ENCODE measurements at regions not wholly inside any gene's neighbourhood (a gene's known extent, or its start where the extent isn't known, plus 50 kb on each side); places are given as distances from the start of the nearest gene placed in this dataset.
"Not testable (repeated sequence)": the region's sequence is repeated elsewhere in the genome, so short reads cannot be mapped to it uniquely, and the experiment has no call there.

DNA sequence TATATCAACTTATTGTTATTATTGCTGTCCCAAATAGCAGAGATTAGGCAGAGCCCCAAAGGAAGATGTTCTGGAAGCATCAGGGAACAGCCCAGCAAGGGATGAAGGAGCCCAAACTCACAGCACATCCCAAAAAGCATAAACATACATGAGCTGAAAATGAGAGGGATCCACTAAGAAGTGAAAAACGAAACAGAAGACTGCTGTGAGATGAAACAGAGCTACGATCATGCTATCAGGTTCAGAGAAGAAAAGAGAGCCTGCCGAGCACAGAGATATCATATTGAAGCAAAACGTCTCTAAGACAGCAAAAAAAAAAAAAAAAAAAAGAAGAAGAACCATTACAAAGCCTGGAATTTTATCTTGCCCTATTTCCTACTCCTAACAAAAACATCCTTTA is 127.3 kb downstream of the ZNF608 start:
- DNase-seq (ENCODE audit: low read depth), result no peak

GRCh38 chr5:124617787-124618186 is 128.7 kb downstream of the ZNF608 start:
- DNase-seq (ENCODE audit: low read depth), result no peak

DNA sequence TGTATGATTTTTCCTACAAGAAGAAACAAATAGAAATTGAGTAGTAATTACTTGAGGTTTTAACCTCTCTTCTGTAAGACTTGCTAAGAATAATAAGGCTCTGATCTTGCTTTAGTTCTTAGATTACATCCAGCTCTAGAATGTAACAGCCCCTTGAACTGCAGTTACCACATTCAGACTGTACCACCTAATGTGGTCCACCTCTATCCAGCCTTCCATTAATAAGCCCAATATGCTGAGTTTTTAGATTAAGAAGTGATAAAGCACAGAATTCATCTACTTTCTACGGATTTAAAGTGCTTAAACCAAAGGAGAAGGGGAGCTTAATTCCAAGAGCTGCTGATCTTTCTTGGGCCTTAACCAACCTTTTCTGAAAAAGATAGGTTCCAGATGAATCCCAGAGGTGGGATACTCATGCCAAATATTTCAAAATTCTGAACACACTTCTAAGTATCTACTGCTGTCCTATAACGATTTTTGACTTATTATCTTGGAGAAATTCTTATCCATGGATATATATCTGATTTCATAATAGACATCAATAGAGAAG is 131.5 kb downstream of the ZNF608 start:
- DNase-seq (ENCODE audit: low read depth), result no peak

- DNase-seq (ENCODE audit: low read depth), result no peak
Observed at GRCh38 chr5:124614105-124614504, 132.3 kb downstream of the ZNF608 start.

DNA sequence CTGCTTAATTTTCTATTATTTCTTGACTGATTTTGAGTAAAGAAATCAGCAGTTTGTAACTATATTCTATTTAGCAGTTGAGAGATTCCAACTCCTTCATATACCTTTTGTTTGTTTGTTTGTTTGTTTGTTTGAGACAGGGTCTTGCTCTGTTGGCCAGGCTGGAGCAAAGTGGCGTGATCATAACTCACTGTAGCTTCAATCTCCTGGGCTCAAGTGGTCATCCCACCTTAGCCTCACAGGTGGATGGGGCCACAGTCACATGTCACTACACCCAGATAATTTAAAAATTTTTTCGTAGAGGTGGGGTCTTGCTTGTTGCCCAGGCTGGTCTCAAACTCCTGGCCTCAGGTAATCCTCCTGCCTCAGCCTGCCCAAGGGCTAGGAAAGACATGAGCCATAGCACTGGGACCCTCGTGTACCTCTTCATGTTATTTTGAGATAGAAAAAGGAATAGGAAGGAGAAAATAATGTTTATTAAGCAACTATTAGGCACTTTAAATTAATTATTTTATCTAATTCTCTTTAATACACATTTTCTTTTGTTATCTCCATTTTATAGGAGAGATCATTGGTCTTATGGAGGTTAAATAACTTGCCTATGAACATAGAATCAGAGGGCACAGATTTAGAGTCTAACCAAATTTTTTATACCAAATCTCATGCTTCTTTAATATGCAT is 133.0 kb downstream of the ZNF608 start:
- DNase-seq (ENCODE audit: low read depth), result no peak

- no peak for DNase-seq (ENCODE audit: low read depth)
Observed at GRCh38 chr5:124612023-124612422, 134.4 kb downstream of the ZNF608 start.

GRCh38 chr5:124611262-124611661 is 135.2 kb downstream of the ZNF608 start:
- not testable (repeated sequence) for DNase-seq (ENCODE audit: low read depth)

- DNase-seq (ENCODE audit: low read depth), result not testable (repeated sequence)
Observed at GRCh38 chr5:124609685-124610084, 136.8 kb downstream of the ZNF608 start.

GRCh38 chr5:124606543-124606942 is 139.9 kb downstream of the ZNF608 start:
- DNase-seq (ENCODE audit: low read depth), result no peak

- DNase-seq (ENCODE audit: low read depth), result no peak
Observed at GRCh38 chr5:124606093-124606492, 140.3 kb downstream of the ZNF608 start.

DNA sequence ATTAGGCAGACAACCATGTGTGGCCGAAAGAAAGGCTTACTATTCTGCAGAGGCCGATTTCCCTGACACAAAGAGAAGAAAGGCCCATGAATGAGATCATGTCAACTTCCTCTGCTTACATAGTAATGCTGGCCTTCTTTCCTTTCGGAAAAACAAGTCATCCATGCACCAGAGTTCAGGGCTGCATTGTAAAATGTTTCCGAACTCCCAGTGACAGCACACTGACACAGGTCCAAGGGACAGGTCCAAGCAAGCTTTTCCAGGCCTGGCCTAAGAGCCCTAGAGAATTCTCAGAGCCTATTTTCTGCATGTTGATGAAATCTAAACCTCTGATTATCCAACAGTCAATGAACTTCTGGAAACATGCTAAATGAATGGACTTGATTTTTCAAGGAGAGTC is 140.9 kb downstream of the ZNF608 start:
- no peak for DNase-seq (ENCODE audit: low read depth)

- no peak for DNase-seq (ENCODE audit: low read depth)
Observed at GRCh38 chr5:124604419-124604818, 142.0 kb downstream of the ZNF608 start.

DNA sequence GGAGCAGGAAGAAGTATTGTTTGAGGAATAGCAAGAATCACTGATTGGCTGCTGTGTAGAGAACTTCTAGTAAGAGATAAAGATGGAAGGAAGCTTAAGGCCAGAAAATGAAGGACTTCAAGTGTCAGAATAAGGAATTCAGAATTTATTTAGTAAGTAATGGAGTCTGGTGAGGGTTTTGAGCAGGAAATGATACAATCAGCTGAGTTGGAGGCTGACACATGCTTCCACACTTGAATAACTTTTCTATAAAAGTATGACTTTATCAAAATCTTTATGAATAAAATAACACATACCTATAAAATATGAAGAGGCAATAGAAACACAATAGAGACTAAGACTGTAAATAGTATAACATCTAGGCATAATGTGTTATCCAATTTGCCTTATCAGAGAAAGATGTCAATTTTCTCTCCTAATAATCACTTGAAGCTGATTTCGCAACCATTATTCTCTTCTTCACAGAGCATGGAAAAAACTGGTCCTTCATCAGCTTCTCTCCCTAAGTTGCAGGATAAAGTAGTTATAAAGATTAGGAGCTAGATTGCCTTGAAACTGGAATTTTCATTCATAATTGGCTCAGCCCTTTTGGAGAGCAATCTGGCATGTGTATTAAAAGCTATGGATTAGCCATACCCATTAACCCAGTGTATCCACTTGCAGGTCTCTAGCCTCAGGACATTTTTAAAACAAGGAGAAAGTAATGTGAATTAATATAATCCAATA is 143.4 kb downstream of the ZNF608 start:
- DNase-seq (ENCODE audit: low read depth), result no peak

DNA sequence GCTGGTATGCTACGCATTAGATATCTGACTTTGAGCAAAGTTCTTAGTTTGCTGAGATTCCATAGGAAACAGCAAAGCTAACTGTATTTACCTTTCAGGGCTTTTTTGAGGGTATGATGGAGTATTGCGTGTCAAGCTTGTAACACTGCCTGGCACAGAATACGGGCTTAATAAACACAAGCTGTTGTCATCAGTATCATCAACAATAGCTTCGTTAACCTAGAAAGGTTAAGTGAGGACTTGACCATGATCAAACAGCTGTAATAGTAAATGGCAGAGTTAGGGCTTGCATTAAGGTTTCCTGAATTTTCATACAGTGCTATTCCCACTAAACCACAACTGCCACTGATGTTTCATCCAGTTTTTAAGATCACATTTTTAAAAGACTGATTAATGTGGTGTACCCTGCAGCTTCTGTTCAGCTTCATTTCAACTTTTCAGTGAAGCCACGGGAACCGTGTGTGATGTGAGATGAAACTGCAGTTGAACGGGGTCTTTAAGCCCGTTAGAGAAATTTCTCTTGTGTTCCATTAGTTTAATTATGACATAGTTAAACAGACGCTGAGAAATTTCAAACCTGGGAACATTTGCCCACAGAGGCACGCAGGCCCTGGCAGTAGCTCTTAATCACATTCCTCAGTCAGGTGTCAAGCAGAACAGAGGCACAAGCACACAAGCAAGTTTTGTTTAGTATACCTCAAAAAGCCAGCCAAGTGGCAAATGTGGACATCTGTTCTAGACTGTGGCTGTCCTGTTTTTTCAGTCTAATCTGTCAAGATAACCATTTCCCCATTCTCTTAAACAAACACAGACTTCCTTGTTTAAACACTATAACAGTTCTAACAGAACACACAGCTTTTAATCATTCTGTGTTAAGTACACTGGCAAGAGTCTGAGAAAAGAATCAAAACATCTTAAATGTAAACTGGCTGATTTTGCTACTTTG is 147.1 kb downstream of the ZNF608 start:
- DNase-seq (ENCODE audit: low read depth), result no peak

- DNase-seq (ENCODE audit: low read depth), result no peak
Observed at GRCh38 chr5:124596595-124597421, 149.6 kb downstream of the ZNF608 start.

DNA sequence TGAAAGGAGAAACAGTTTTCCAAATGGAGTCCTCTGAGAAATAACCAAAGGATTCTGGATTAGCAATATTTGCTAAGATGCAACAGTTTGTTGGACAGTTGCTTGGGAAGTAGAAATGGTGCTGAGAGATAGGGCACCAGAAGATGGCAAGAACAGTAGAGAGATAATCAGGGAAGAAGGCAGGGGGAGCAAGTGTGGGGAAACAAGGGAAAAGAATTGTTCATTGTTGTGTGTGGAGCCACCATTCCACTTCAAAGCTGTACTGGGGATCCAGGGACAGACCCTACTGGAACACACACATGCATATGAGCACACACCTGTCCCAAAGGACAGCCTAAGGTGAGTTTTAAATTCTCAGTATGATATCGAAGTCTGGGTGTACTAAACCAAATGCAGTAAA is 152.5 kb downstream of the ZNF608 start:
- no peak for DNase-seq (ENCODE audit: low read depth)

- DNase-seq (ENCODE audit: low read depth), result no peak
Observed at GRCh38 chr5:124592891-124593290, 153.5 kb downstream of the ZNF608 start.

- DNase-seq (ENCODE audit: low read depth), result no peak
Observed at GRCh38 chr5:124591583-124591982, 154.9 kb downstream of the ZNF608 start.

- no peak for DNase-seq (ENCODE audit: low read depth)
Observed at GRCh38 chr5:124590686-124591085, 155.8 kb downstream of the ZNF608 start.

GRCh38 chr5:124587280-124587679 is 159.2 kb downstream of the ZNF608 start:
- DNase-seq (ENCODE audit: low read depth), result no peak

GRCh38 chr5:124584991-124585715 is 161.3 kb downstream of the ZNF608 start:
- DNase-seq (ENCODE audit: low read depth), result no peak

Data from activated T-cell treated with anti-CD3 and anti-CD28 coated beads for 1 hour (primary cell).